GM04504 (cell line): ENCODE measurements at regions not wholly inside any gene's neighbourhood (a gene's known extent, or its start where the extent isn't known, plus 50 kb on each side); places are given as distances from the start of the nearest gene placed in this dataset.
A peak's percentile ranks its signal among the peaks of the same experiment; 100 is the strongest.

Source experiments
- DNase-seq: peaks from one replicate; pipeline ENCODE4 v3.0.0-alpha.2; 2012; ENCODE audit warnings: low read depth

- DNase-seq, result no peak
Observed at GRCh38 chr17:71978435-71978834, 142.4 kb upstream of the SOX9 start.

GRCh38 chr17:71980171-71980570 lies 140.6 kb upstream of the SOX9 start:
- DNase-seq, result no peak

GRCh38 chr17:71983828-71984227 lies 137.0 kb upstream of the SOX9 start:
- DNase-seq, result no peak

- DNase-seq, result no peak
Observed at GRCh38 chr17:71985111-71986039, 135.4 kb upstream of the SOX9 start.

GRCh38 chr17:71986886-71987285 lies 133.9 kb upstream of the SOX9 start:
- DNase-seq, result no peak

GRCh38 chr17:71987634-71988033 lies 133.2 kb upstream of the SOX9 start:
- DNase-seq, result no peak

- DNase-seq, result no peak
Observed at GRCh38 chr17:71989117-71989516, 131.7 kb upstream of the SOX9 start.

- DNase-seq, result no peak
Observed at GRCh38 chr17:71993363-71993762, 127.5 kb upstream of the SOX9 start.

- DNase-seq, result no peak
Observed at GRCh38 chr17:71995590-71995989, 125.2 kb upstream of the SOX9 start.

GRCh38 chr17:72004011-72004427 lies 116.8 kb upstream of the SOX9 start:
- DNase-seq, result peak; percentile 44

GRCh38 chr17:72004611-72005331 lies 116.0 kb upstream of the SOX9 start:
- peak; percentile 18 for DNase-seq

GRCh38 chr17:72005332-72006163 lies 115.3 kb upstream of the SOX9 start:
- no peak for DNase-seq

GRCh38 chr17:72008236-72008876 lies 112.5 kb upstream of the SOX9 start:
- no peak for DNase-seq

GRCh38 chr17:72011561-72011960 lies 109.3 kb upstream of the SOX9 start:
- DNase-seq, result no peak

- DNase-seq, result no peak
Observed at GRCh38 chr17:72021417-72022041, 99.3 kb upstream of the SOX9 start.

GRCh38 chr17:72022328-72023275 lies 98.2 kb upstream of the SOX9 start:
- no peak for DNase-seq

GRCh38 chr17:72024457-72024856 lies 96.4 kb upstream of the SOX9 start:
- no peak for DNase-seq

- DNase-seq, result no peak
Observed at GRCh38 chr17:72025113-72025512, 95.7 kb upstream of the SOX9 start.

- peak; percentile 24 for DNase-seq
Observed at GRCh38 chr17:72030067-72030899, 90.5 kb upstream of the SOX9 start.
